Fibroblast of the aortic adventitia (primary cell): ENCODE measurements at regions not wholly inside any gene's neighbourhood (a gene's known extent, or its start where the extent isn't known, plus 50 kb on each side); places are given as distances from the start of the nearest gene placed in this dataset.

Experiments
- DNase-seq: peaks from one replicate; pipeline ENCODE4 v3.0.0-alpha.2; 2010; ENCODE audit warnings: low read depth
- H3K4me3 ChIP-seq: 2 replicates; pipeline ENCODE4 v1.5.1; 2011; ENCODE audit warnings: low read depth, mild to moderate bottlenecking, control low read depth, low read length, moderate library complexity
- TF ChIP-seq, protein P1 (sequence below): IDR thresholded peaks from 2 replicates; pipeline ENCODE4 v1.5.1; 2011; ENCODE audit warnings: mild to moderate bottlenecking, low read length, control low read depth, inconsistent platforms; ENCODE audit not compliant: insufficient read depth

DNA sequence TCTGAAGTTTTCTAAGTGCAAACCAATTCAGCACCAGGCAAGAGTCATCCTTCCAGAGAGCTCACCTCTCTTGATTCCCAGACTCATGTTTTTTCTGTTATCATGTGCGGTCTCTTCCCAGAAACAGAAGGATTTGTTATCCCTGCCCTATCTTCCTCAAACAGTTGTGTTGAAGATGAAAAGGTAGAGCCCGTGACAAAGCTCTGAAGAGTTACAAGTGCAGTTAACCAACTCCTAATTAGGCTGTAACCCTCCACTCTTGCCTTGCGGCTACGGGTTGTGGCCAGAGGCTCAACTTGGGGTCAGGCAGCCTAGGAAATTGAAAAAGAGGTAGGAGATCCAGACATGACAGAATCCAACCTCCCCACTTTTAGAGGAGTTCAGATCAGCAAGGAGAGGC, 76.2 kb upstream of the CADM1 start:
- DNase-seq, result no peak
- TF ChIP-seq, protein P1, sequence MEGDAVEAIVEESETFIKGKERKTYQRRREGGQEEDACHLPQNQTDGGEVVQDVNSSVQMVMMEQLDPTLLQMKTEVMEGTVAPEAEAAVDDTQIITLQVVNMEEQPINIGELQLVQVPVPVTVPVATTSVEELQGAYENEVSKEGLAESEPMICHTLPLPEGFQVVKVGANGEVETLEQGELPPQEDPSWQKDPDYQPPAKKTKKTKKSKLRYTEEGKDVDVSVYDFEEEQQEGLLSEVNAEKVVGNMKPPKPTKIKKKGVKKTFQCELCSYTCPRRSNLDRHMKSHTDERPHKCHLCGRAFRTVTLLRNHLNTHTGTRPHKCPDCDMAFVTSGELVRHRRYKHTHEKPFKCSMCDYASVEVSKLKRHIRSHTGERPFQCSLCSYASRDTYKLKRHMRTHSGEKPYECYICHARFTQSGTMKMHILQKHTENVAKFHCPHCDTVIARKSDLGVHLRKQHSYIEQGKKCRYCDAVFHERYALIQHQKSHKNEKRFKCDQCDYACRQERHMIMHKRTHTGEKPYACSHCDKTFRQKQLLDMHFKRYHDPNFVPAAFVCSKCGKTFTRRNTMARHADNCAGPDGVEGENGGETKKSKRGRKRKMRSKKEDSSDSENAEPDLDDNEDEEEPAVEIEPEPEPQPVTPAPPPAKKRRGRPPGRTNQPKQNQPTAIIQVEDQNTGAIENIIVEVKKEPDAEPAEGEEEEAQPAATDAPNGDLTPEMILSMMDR, result no peak
- H3K4me3 ChIP-seq, result no peak overlapping the region

DNA sequence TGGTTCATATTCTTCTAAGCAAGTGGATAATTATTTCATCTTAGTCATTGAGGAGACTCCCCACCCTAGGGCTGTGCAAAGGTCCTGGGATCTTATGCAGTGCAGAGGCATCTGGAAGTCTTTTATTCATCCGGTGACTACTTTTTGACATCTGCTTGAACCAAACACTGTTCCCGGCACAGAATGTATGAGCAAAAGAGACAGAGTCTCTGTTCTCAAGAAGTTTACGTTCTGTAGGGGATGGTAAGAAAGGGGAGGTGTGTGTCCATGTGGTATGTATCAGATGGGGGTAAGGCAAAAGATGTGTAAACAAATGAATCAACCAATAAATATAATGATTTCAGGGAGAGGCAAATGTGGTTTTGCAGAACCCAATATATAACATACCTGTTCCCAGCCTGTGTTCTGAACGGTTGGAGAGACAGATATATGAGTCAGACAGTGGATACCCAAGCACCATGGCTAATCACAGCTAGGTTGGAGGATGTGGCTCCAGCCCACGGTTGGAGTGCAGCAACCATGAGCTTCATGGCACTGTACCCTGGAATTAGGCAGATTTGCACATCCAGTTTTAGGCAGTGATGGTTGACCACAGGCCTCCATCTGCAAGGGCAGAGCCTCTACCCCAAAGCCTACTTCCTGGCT, 75.1 kb upstream of the CADM1 start:
- no peak overlapping the region for H3K4me3 ChIP-seq
- TF ChIP-seq, protein P1, result no peak
- DNase-seq, result no peak

DNA sequence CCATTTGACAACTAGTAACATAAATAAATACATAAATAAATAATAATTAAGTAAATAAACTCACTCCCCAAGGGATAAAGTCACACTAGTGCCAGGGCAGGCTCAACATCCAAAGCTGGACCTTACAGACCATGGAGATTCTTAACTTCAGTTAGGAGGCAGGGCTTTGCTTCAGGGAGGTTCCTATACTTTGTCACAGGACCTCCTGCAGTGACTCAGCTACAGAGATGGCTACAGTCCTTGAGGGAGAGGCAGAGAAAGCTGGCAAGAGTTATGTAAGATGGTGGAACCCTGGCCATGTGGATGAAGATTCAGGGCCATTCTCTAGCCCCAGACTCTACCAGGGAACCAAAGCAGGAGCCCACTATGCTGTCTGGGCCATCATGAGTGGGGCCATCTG, 74.1 kb upstream of the CADM1 start:
- TF ChIP-seq, protein P1, result no peak
- DNase-seq, result no peak
- no peak overlapping the region for H3K4me3 ChIP-seq

DNA sequence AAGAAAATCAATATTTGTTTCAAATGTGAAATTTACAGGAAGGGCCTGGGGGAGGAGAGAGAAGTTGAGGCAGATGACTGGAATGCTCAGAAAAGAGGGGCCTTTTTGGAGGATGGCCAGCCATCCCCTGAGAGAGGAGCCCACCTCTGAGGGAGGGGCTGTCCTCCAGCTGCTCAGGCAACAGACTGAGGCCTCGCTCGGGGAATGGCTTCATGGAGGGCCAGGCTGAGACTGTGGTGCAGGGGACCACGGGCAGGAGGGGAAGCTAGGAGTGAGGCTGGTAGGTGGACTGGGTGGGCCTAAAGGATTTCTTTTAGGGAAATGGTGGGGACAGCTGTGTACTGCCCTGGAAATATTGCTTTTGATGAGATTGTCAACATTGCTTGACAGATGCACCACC, 73.5 kb upstream of the CADM1 start:
- DNase-seq, result no peak
- no peak overlapping the region for H3K4me3 ChIP-seq
- TF ChIP-seq, protein P1, result no peak

DNA sequence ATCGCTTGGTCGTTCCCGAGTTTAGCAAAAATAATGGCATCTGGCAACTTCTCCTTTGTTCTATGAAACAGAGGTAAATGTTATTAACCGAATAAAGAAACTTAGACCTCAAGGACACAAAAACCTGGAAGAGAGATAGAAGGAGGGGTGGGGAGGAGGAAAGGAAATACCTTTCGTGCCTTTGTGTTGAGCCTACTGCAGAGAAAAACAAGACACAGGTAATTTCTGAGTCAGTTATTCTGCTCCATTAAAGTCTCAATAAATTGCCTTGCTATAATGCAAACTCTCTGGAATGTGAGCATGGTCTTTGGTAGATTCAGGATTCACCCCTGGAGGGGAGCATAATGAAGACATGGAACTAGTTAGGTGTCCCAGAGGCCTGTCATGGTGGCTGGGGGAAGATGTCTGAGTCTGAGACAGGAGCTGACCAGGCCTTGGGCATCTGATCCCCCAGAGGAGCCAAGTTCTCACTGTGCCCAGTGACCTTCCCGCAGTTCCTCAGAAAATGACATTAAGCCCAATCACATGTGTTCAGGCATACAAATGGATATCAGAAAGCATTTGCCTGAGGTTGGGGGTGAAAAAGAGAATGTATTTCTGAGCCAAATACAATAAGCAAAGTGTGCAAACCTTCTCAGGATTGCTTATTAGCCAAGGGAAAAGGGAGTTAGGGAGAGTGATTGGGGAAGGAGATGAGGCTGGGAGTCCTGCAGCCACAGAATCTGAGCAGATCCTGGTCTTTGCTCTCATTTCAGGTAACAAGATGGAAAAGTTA, 72.6 kb upstream of the CADM1 start:
- H3K4me3 ChIP-seq, result no peak overlapping the region
- TF ChIP-seq, protein P1, result no peak
- no peak for DNase-seq

DNA sequence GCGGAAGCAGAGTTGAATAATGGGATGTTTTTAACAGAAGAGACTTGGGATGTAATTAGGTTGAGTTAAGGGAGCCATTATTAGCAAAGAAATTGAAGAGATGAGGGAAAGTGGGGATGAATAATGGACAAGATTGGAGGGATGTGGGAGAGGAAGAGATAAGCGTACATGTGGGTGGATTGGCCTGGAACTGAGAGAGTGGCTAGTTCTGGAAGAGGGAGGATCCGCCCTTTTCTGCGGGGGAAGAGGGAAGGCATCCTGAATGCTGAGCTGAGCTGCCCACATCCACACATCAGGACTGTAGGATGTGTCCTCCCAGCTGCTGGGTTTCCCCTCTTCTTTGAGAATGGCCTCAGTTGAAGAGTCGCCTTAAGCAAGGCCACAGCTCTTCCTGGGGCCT, 68.3 kb upstream of the CADM1 start:
- H3K4me3 ChIP-seq, result no peak overlapping the region
- TF ChIP-seq, protein P1, result no peak
- DNase-seq, result no peak
